Superior temporal gyrus (tissue), 1 donor: ENCODE measurements at regions not wholly inside any gene's neighbourhood (a gene's known extent, or its start where the extent isn't known, plus 50 kb on each side); places are given as distances from the start of the nearest gene placed in this dataset.

Experiments used
- DNase-seq: peaks from one replicate; pipeline ENCODE4 v3.0.0-alpha.2; 2016; ENCODE audit errors: extremely low spot score

GRCh38 chr12:74985293-74985985, 224.2 kb downstream of the KCNC2 start:
- DNase-seq, result no peak

GRCh38 chr12:74985986-74986319, 223.7 kb downstream of the KCNC2 start:
- DNase-seq, result no peak

- DNase-seq, result no peak
Observed at GRCh38 chr12:74988156-74988555, 221.5 kb downstream of the KCNC2 start.
